ENCODE measurements at regions not wholly inside any gene's neighbourhood (a gene's known extent, or its start where the extent isn't known, plus 50 kb on each side); places are given as distances from the start of the nearest gene placed in this dataset.

DNA sequence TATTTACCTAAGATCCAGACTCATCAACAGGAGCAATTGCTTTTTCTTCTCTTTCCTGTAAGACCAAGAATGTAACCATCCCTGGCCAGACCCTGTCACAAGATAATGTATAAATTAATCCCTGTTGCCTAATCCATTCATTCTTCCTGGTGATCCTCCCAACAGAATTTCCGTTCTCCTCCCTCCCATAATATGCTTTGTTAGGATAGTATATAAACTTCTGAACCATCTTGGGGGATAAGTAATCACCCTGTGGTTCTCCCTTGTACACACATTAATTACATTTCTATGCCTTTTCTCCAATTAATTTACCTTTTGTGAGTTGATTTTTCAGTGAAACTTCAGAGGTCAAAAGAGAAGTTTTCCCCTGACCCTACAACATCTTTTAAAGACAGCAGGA, 76.2 kb upstream of the RASSF8 start:
- TF ChIP-seq, protein P1, sequence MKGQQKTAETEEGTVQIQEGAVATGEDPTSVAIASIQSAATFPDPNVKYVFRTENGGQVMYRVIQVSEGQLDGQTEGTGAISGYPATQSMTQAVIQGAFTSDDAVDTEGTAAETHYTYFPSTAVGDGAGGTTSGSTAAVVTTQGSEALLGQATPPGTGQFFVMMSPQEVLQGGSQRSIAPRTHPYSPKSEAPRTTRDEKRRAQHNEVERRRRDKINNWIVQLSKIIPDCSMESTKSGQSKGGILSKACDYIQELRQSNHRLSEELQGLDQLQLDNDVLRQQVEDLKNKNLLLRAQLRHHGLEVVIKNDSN (IDR thresholded peaks at IDR 0.05) = no peak
- no peak for TF ChIP-seq YY1 (IDR thresholded peaks at IDR 0.05; ENCODE audit: low read depth)
- TF ChIP-seq, protein P2, sequence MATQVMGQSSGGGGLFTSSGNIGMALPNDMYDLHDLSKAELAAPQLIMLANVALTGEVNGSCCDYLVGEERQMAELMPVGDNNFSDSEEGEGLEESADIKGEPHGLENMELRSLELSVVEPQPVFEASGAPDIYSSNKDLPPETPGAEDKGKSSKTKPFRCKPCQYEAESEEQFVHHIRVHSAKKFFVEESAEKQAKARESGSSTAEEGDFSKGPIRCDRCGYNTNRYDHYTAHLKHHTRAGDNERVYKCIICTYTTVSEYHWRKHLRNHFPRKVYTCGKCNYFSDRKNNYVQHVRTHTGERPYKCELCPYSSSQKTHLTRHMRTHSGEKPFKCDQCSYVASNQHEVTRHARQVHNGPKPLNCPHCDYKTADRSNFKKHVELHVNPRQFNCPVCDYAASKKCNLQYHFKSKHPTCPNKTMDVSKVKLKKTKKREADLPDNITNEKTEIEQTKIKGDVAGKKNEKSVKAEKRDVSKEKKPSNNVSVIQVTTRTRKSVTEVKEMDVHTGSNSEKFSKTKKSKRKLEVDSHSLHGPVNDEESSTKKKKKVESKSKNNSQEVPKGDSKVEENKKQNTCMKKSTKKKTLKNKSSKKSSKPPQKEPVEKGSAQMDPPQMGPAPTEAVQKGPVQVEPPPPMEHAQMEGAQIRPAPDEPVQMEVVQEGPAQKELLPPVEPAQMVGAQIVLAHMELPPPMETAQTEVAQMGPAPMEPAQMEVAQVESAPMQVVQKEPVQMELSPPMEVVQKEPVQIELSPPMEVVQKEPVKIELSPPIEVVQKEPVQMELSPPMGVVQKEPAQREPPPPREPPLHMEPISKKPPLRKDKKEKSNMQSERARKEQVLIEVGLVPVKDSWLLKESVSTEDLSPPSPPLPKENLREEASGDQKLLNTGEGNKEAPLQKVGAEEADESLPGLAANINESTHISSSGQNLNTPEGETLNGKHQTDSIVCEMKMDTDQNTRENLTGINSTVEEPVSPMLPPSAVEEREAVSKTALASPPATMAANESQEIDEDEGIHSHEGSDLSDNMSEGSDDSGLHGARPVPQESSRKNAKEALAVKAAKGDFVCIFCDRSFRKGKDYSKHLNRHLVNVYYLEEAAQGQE (IDR thresholded peaks at IDR 0.05; ENCODE audit: low read depth) = no peak
- TF ChIP-seq TAF1 (IDR thresholded peaks at IDR 0.05; ENCODE audit: low read depth) = no peak
- no peak for TF ChIP-seq FOXM1 (IDR thresholded peaks at IDR 0.05; ENCODE audit: borderline replicate concordance, low read depth)
- TF ChIP-seq EP300 (IDR thresholded peaks at IDR 0.05; ENCODE audit: borderline replicate concordance) = no peak
